HL-60/S4 treated with retinoic acid at 250 ng/mL for 4 days and 3 days (cell line): ENCODE measurements at regions not wholly inside any gene's neighbourhood (a gene's known extent, or its start where the extent isn't known, plus 50 kb on each side); places are given as distances from the start of the nearest gene placed in this dataset.

Experiments
- in situ Hi-C: fragments of 300-500 bp; cut with MboI; formaldehyde crosslinking; loops from 2 replicates; pipeline ENCODE4 v1.7.0; 2022; ENCODE audit warnings: low sequenced_read_pairs

GRCh38 chr4:25981749-25982148 is 67.7 kb downstream of the SMIM20 start:
- in situ Hi-C loops: loop anchor here (25.0 kb wide), 1 partner anchor 1031 kb away; no protein-coding TSS in a partner anchor

GRCh38 chr4:25982962-25983361 is 68.9 kb downstream of the SMIM20 start:
- in situ Hi-C loops: loop anchor here (25.0 kb wide), 1 partner anchor 1029 kb away; no protein-coding TSS in a partner anchor

GRCh38 chr4:25984266-25984665 is 70.2 kb downstream of the SMIM20 start:
- in situ Hi-C loops: loop anchor here (25.0 kb wide), 1 partner anchor 1028 kb away; no protein-coding TSS in a partner anchor

GRCh38 chr4:25984796-25985195 is 70.8 kb downstream of the SMIM20 start:
- in situ Hi-C loops: loop anchor here (25.0 kb wide), 1 partner anchor 1028 kb away; no protein-coding TSS in a partner anchor

GRCh38 chr4:25986807-25987206 is 72.8 kb downstream of the SMIM20 start:
- in situ Hi-C loops: loop anchor here (25.0 kb wide), 1 partner anchor 1025 kb away; no protein-coding TSS in a partner anchor

- in situ Hi-C loops: loop anchor here (25.0 kb wide), 1 partner anchor 1021 kb away; no protein-coding TSS in a partner anchor
Observed at GRCh38 chr4:25991340-25991739, 77.3 kb downstream of the SMIM20 start.

GRCh38 chr4:25993395-25994185 is 79.6 kb downstream of the SMIM20 start:
- in situ Hi-C loops: loop anchor here (25.0 kb wide), 1 partner anchor 1019 kb away; no protein-coding TSS in a partner anchor

GRCh38 chr4:25994577-25994976 is 80.6 kb downstream of the SMIM20 start:
- in situ Hi-C loops: loop anchor here (25.0 kb wide), 1 partner anchor 1018 kb away; no protein-coding TSS in a partner anchor

- in situ Hi-C loops: no loop called here
Observed at GRCh38 chr4:26000274-26000950, 86.4 kb downstream of the SMIM20 start.

- in situ Hi-C loops: no loop called here
Observed at GRCh38 chr4:26001413-26001812, 87.4 kb downstream of the SMIM20 start.

- in situ Hi-C loops: no loop called here
Observed at GRCh38 chr4:26001816-26002215, 87.8 kb downstream of the SMIM20 start.

GRCh38 chr4:26003056-26003455 is 89.0 kb downstream of the SMIM20 start:
- in situ Hi-C loops: no loop called here

- in situ Hi-C loops: no loop called here
Observed at GRCh38 chr4:26004290-26004689, 90.3 kb downstream of the SMIM20 start.

GRCh38 chr4:26005764-26006163 is 91.7 kb downstream of the SMIM20 start:
- in situ Hi-C loops: no loop called here

GRCh38 chr4:26008737-26009136 is 94.7 kb downstream of the SMIM20 start:
- in situ Hi-C loops: no loop called here

GRCh38 chr4:26009502-26009901 is 95.5 kb downstream of the SMIM20 start:
- in situ Hi-C loops: no loop called here

GRCh38 chr4:26010304-26010703 is 96.3 kb downstream of the SMIM20 start:
- in situ Hi-C loops: no loop called here

GRCh38 chr4:26013629-26014028 is 99.6 kb downstream of the SMIM20 start:
- in situ Hi-C loops: no loop called here

GRCh38 chr4:26015133-26015651 is 101.2 kb downstream of the SMIM20 start:
- in situ Hi-C loops: no loop called here

GRCh38 chr4:26015906-26016305 is 101.9 kb downstream of the SMIM20 start:
- in situ Hi-C loops: no loop called here

GRCh38 chr4:26017531-26017930 is 103.5 kb downstream of the SMIM20 start:
- in situ Hi-C loops: no loop called here
